GM13976 (cell line): ENCODE measurements at regions not wholly inside any gene's neighbourhood (a gene's known extent, or its start where the extent isn't known, plus 50 kb on each side); places are given as distances from the start of the nearest gene placed in this dataset.
"Not testable (repeated sequence)": the region's sequence is repeated elsewhere in the genome, so short reads cannot be mapped to it uniquely, and the experiment has no call there.

Experiments
- DNase-seq: peaks from one replicate; pipeline ENCODE4 v3.0.0; 2012; ENCODE audit warnings: low spot score
- CTCF ChIP-seq: IDR thresholded peaks from 2 replicates; pipeline ENCODE4 v1.5.1; 2012; ENCODE audit warnings: borderline replicate concordance, mild to moderate bottlenecking; ENCODE audit not compliant: insufficient read depth; ENCODE audit errors: extremely low read depth, missing control alignments, control extremely low read depth
- in situ Hi-C: fragments of 300-500 bp; cut with MboI; formaldehyde crosslinking; loops from one replicate; pipeline ENCODE4 v1.12.0; 2022; ENCODE audit warnings: low sequenced_read_pairs, mixed read lengths, inconsistent platforms; ENCODE audit not compliant: unreplicated experiment

- no peak for TF ChIP-seq CTCF
- DNase-seq = no peak
- in situ Hi-C loops = no loop called here
Observed at GRCh38 chr3:5357089-5357488, 169.6 kb downstream of the EDEM1 start.

GRCh38 chr3:5358911-5359310 lies 171.4 kb downstream of the EDEM1 start:
- in situ Hi-C loops = no loop called here
- TF ChIP-seq CTCF = no peak
- no peak for DNase-seq

DNA sequence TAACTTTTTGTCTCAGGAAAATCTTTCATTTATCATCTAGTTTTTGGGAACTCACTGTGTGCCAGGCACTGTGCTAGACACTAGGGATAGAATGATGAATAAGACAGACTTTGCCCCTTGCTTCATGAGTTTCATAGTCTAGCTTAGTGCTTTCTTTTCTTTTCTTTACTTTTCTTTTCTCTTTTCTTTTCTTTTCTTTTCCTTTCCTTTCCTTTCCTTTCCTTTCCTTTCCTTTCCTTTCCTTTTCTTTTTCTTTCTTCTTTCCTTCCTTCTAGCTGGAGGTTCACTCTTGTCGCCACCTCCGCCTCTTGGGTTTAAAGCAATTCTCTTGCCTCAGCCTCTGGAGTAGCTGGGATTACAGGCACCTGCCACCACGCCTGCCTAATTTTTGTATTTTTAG lies 172.9 kb downstream of the EDEM1 start:
- DNase-seq = no peak
- no peak for TF ChIP-seq CTCF
- in situ Hi-C loops = no loop called here

- in situ Hi-C loops = no loop called here
- no peak for TF ChIP-seq CTCF
- DNase-seq = no peak
Observed at GRCh38 chr3:5366746-5367145, 179.2 kb downstream of the EDEM1 start.

DNA sequence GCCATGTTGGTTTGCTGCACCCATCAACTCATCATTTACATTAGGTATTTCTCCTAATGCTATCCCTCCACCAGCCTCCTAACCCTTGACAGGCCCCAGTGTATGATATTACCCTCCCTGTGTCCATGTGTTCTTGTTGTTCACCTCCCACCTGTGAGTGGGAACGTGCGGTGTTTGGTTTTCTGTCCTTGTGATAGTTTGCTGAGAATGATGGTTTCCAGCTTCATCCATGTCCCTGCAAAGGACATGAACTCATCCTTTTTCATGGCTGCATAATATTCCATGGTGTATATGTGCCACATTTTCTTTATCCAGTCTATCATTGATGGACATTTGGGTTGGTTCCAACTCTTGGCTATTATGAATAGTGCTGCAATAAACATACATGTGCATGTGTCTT lies 184.0 kb downstream of the EDEM1 start:
- in situ Hi-C loops, DNase-seq: not testable (repeated sequence)

- no peak for DNase-seq
- in situ Hi-C loops = no loop called here
- no peak for TF ChIP-seq CTCF
Observed at GRCh38 chr3:5376761-5377160, 189.3 kb downstream of the EDEM1 start.

GRCh38 chr3:5379266-5379665 lies 191.8 kb downstream of the EDEM1 start:
- in situ Hi-C loops, DNase-seq: not testable (repeated sequence)

- in situ Hi-C loops, DNase-seq: not testable (repeated sequence)
Observed at GRCh38 chr3:5383486-5384263, 196.2 kb downstream of the EDEM1 start.
